ENCODE measurements at regions not wholly inside any gene's neighbourhood (a gene's known extent, or its start where the extent isn't known, plus 50 kb on each side); places are given as distances from the start of the nearest gene placed in this dataset.

- TF ChIP-seq CTCF (IDR thresholded peaks at IDR 0.05) (no peak), POLR2AphosphoS5 (IDR thresholded peaks at IDR 0.05) (no peak), POLR2A (IDR thresholded peaks at IDR 0.05) (no peak)
Measured at GRCh38 chr6:113646701-113647100, 210.4 kb upstream of the MARCKS start.
